ENCODE measurements at regions not wholly inside any gene's neighbourhood (a gene's known extent, or its start where the extent isn't known, plus 50 kb on each side); places are given as distances from the start of the nearest gene placed in this dataset.
A peak's percentile ranks its signal among the peaks of the same experiment; 100 is the strongest.
"Not testable (repeated sequence)": the region's sequence is repeated elsewhere in the genome, so short reads cannot be mapped to it uniquely, and the experiment has no call there.

DNA sequence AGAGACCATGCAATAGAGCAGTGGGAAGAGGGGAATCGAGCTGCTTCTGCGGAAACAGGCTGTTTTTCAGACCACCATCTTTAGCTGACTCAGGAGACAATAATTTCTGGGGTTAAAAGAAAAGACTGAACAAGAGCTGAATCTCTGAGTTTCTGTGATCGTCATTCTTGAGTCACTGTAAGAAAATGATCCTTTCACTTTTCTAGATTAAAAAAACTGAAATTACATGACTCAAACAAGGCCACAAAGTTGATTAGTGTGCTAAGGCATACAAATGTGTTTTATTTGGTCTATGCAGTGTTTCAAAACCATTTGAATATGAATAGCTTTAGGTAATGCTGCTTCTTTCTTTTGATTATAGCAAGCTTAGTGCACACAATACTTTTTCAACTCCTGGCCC, 194.4 kb upstream of the RPL34 start:
- FAIRE-seq, result no peak

DNA sequence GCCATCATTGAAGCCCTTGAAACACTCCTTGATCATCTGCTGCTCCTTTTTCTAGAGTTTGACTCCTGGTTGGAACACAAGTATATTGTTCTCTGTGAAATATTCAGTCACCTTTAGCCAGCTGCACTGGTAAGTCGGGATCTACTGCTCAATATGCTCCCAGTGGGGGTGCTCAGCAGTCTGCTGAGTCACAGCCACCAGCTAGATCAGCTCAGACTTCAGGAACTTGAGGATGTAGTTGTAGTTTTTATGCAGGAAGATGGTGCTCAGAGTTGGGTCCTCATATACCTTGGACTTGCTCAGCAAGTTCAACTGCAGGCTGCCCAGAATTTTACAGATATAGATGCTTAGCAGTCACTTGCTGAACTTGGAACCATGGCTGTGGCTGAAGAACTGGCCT, 202.5 kb upstream of the RPL34 start:
- FAIRE-seq, result no peak

More for the DNA sequence above, 194.4 kb upstream of the RPL34 start:
- DNase-seq (ENCODE audit: extremely low spot score, insufficient read length, low read depth), result no peak

DNA sequence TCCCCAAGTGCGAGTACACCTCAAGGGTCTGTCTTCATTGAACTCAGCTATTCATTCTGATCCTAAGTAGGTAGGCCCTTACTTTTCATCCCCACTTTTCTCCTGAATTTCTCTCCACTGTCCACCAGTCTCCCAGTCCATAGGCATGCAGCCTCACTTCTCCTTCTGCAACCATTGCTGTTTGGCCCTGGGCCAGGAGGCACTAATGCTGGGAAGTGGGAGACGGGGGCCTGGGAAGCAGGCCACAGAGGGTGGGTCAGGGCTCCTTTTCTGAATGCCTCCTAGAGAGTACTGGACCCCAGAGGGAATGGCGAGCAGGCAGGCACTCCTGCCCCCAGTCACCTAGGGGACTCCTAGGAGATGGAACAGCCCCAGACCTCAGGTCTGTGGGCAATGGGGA, 203.5 kb upstream of the RPL34 start:
- DNase-seq (ENCODE audit: extremely low spot score, insufficient read length, low read depth), result no peak
- FAIRE-seq, result no peak

More for the DNA sequence above, 202.5 kb upstream of the RPL34 start:
- no peak for DNase-seq (ENCODE audit: extremely low spot score, insufficient read length, low read depth)

DNA sequence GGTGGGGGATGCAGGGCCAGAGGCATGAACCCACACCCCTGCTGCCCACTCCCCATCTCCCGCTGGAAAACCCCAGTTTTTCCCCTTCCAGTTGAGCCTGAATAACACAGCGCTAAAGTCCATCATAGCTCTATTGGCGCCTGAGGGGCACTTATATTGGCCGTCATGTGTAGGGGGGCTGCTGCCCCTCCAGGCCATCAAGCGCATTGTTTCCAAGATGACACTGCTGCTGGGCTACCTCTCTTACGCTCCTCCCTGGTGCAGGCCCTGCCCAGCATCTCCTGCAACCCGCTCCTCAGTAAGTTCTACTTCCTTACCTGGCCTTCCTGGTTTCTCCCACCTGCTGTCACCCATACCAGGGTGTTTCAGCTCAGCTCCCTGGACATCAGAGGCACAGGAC, 205.0 kb upstream of the RPL34 start:
- FAIRE-seq, result no peak
- DNase-seq (ENCODE audit: extremely low spot score, insufficient read length, low read depth), result no peak

DNA sequence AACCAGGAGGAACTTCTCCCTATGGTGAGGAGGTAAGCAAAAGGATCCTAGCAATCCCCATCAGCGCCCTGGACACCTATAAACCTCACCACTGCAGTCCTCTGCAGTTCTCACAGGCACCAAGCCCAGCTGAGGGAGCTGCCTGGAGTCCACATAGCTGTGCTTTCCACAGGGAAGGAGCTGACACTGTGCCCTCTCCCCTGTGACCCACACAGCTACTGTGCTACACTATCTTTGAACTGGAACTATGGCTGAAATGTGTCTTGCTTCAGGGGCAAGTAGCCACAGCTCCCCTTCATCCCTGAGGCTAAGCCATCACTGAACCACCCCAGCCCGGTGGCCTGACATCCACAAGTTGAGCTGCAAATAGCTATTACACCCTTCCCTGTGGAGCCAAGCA, 208.5 kb upstream of the RPL34 start:
- FAIRE-seq (no peak), DNase-seq (ENCODE audit: extremely low spot score, insufficient read length, low read depth) (no peak)

DNA sequence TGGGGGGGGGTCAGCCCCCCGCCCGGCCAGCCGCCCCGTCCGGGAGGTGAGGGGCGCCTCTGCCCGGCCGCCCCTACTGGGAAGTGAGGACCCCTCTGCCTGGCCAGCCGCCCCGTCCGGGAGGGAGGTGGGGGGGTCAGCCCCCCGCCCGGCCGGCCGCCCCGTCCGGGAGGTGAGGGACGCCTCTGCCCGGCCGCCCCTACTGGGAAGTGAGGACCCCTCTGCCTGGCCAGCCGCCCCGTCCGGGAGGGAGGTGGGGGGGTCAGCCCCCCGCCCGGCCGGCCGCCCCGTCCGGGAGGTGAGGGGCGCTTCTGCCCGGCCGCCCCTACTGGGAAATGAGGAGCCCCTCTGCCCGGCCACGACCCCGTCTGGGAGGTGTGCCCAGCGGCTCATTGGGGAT, 210.7 kb upstream of the RPL34 start:
- DNase-seq (ENCODE audit: extremely low spot score, insufficient read length, low read depth); FAIRE-seq: not testable (repeated sequence)

DNA sequence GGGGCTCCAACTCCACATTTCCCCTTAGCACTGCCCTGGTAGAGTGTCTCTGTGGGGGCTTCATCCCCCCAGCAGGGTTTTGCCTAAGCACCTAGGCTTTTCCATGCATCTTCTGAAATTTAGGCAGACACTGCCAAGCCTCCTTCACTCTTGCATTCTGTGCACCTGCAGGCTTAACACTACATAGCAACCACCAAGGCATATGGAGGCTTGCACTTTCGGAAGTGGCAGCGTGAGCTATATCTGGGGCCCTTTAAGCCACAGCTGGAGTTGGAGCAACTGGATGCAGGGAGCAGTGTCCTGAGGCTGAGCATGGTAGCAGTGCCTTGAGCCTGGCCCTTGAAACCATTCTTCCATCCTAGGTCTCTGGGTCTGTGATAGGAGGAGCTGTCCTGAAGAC, 214.8 kb upstream of the RPL34 start:
- DNase-seq (ENCODE audit: extremely low spot score, insufficient read length, low read depth) (no peak), FAIRE-seq (no peak)

DNA sequence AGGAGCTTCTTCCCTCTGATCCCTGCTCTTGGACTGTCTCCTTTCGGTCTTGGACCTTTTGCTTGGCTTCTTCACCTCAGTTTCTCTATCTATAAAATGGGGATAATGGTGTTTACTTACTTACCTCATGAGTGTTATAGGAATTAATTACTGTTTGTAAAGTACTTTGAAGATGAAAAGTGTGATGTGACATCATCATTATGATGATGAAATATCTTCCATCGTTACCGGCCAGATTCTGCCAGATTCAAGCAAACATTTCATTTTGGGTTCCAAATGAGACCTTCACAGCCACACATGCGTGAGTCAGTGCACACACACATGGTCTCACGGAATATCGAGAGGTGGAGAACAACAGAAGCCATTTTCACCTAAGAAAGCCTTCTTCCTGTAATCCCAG, 220.1 kb upstream of the RPL34 start:
- DNase-seq (ENCODE audit: extremely low spot score, insufficient read length, low read depth), result no peak
- no peak for FAIRE-seq

DNA sequence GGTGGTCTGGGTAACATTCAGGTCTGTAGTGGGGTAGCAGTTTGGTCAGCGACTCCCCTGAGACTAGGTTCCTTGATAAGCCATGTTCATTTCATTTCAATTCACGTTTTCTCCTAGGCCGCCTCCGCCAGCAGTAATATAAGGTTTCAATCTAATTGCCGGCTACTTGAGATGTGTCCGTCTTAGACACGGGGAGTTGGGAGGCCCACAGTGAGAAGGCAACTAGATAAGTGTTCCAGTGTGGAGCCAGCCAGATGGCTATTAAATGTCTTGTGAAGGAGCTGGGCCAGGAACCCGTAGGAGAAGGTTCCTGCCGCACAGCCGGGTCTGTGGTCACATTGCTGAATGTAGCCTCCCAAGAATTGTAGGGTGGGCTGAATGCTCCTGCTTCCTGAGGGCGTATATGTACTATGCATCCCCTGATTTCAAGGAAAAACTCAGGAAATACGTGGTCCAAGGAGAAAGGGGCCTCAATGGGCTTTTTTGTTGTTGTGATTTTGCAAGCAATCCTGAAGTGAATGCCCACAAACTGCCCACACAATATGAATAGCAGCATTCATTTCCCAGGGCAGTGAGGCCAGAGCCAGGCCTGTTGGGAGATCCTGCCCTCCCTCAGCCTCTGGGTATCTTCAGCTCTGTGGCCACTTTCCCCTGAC, 220.6 kb upstream of the RPL34 start:
- DNase-seq (ENCODE audit: extremely low spot score, insufficient read length, low read depth) (no peak), FAIRE-seq (no peak)

DNA sequence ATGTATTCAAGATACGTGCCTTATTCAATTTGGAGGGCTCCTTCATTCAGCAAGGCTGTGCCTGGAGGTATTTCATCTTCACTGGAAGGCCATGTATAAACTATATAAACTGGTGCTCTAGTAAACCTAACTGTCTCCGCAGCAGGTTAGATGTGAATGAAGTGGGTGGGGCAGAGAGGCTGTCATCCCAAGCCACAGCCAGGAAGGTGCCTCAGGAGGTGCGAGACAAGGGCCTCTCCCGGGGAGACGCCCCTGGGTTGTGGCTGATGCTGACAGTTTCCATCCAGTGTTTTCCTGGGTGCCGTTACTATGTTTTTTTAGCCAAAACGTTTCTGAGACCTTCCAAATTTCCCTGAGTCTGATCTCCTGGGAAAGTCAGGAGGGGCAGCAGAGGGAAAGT, 221.5 kb upstream of the RPL34 start:
- FAIRE-seq (no peak), DNase-seq (ENCODE audit: extremely low spot score, insufficient read length, low read depth) (no peak)

DNA sequence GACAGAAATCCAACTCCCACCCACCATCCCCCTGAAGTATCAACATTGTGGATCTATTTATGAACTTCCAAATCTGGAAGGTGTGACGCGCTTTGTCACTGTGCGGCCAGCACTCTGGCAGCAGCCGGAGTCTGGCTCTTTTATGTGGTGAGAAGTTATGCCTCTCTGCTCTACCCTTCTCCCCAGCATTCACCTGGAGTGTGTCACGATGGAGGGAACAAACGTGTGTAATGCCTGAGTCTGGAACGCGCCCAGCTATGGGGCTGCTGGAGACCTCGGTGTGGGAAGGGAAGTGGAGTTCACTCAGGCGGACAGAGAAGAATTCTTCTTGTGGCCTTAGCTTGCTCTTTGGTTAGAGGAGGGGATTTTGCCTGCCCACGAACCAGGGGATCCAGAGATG, 222.1 kb upstream of the RPL34 start:
- FAIRE-seq (no peak), DNase-seq (ENCODE audit: extremely low spot score, insufficient read length, low read depth) (no peak)

DNA sequence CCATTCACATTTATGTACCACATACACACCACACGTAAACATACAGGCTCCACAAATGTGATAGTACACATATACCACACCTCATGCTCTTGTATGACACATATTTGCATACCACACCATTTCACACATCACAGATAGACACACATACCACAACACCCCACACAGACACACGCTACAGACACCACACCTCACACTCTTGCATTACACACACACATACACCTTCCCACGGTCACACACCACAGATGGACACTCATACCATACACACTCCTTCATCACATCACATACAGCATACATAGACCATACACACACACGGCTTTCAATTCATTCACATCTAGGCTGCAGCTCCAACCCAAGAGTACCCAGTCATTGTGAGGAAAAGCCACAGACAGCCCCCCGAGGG, 222.5 kb upstream of the RPL34 start:
- DNase-seq (ENCODE audit: extremely low spot score, insufficient read length, low read depth), result no peak

DNA sequence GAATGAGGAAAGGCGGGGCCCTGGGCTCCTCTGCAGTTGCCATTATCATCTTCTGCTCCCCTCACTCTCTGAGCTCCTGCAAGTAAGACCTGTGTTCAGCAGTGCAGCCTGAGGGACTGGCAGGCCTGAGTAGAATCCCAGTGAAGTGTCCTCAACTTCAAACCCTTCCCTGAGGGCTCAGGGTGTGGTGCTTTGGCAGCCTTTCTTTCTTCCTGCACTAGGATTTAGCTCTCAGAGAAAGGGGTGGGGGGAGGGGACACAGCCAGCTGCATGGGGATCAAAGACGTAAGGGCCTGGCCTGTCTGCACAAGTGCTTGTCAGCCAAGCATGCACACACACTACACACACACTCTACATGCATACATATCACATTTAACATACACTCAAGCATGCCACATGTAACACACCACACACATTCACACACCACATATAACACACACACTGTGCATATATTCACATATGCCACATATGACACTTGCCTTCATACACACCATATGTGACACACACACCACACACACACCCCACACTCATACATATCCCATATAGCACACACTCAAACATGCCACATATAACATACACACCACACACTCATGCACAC, 223.4 kb upstream of the RPL34 start:
- no peak for FAIRE-seq
- no peak for DNase-seq (ENCODE audit: extremely low spot score, insufficient read length, low read depth)

More for the DNA sequence above, 222.5 kb upstream of the RPL34 start:
- FAIRE-seq, result no peak

DNA sequence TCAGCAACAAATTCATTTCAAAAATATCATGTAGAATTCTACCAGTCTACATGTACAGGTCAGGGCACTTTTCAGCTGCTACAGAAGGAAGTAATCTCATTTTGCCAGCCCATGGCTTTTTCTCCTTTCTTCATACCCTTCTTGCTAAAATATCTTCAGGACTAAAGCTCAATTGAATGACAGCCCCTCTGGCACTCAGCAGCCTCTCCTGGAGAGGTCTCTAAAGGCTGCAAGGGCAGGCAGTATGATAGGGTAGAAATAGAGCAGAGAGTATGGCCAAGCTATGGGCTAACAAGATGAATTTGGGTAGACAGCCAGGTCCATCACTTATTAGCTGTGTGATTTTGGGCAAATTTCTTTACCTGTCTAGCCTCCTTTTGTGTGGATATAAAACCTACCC, 224.6 kb upstream of the RPL34 start:
- FAIRE-seq (no peak), DNase-seq (ENCODE audit: extremely low spot score, insufficient read length, low read depth) (no peak)

DNA sequence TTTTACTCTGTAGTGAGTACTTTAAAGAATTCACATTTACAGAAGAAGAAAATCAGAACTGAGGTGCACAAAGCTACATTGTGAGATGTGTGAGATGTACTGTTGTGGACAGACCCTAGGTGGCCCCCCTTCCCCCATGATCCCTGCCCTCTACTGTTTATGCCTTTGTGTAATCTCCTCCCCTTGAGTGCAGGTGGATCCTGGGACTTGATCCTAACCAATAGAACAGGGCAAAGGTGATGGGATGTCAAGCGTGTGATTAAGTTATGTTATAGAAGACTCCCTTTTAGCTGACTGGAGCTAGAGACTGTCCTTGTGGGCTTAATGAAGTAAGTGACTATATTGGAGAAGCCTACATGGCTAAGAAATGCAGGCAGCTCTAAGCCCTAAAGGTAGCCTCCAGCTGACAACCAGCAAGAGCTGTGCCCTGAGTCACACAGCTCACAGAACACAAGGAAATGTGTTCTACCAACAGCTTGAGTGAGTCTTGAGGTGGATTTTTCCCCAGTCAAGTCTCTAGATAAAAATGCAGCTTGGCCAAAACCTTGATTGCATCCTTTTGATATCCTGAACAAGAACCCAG, 225.2 kb upstream of the LEF1 start:
- no peak for DNase-seq (ENCODE audit: extremely low spot score, insufficient read length, low read depth)
- FAIRE-seq, result no peak

DNA sequence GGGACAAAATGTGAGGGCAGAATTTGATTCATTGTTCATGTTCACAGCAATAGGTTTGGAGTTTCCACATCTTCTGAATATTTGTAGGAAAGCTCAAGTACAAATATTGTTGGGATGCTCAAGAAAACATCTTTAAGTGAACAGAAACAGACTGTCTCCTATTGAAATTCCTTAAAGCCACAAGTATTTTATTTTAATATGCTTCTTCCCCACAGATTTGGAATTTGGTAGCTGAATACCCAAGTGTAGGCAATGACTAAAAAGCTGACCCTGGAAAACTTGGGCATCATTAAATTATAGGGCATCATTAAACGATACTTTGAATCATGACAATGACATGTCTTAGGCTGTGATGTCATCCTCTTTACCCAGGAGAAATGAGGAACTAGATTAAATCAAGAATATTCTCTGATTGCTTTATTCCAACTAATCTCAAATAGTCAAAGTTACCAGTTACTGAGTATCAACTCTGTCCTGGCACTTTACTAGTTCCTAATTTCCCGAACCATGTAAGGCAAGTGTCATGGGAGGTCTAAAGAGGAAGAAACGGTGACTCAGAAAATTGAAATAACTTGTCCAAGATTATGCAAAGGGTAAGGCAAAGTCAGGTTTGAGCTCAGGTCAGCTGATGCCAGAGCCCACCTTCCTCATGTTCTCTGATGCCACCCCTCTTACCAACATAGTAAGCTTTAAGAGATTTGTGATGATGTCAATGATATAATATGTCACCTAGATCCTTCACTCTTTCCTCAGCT, 223.1 kb upstream of the LEF1 start:
- FAIRE-seq (no peak), DNase-seq (ENCODE audit: extremely low spot score, insufficient read length, low read depth) (no peak)

DNA sequence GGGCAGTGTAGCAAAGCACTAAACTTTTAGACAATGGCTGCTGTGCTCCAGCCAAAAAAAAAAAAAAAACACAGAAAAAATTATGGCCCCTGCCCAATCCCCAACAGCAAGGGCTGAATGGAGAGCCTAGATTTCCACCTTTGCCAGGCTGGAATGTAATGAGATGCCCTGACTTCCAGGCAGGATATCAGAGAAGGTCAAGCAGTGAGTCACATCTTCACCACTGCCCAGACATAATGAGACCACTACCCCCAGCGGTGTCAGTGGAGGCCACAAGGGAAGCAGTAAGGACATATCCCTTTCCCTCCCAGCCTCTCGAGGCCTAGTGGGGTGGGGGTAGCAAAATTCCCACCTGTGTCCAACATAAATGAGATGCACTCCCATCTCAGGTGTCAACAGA, 216.3 kb upstream of the LEF1 start:
- no peak for DNase-seq (ENCODE audit: extremely low spot score, insufficient read length, low read depth)
- FAIRE-seq, result no peak

DNA sequence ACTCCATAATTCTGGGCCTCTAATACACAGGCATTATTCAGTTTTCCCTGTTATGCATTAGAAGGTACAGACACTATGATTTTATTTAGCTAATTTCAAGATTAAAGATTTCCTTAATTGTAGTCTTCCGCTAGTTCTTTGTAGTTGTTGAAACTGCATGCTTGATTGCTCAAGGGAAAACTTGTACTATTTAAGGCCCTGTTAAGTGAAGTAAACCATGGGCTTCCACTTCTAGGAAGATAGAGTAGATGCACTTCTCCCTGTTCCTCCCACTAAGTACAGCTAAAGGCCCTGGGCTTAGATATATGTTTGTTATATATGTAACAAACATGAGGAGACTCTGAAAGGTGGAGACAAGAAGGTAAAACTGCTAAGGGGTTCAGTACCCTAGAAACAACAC, 215.8 kb upstream of the LEF1 start:
- DNase-seq (ENCODE audit: extremely low spot score, insufficient read length, low read depth) (no peak), FAIRE-seq (peak; percentile 29)

DNA sequence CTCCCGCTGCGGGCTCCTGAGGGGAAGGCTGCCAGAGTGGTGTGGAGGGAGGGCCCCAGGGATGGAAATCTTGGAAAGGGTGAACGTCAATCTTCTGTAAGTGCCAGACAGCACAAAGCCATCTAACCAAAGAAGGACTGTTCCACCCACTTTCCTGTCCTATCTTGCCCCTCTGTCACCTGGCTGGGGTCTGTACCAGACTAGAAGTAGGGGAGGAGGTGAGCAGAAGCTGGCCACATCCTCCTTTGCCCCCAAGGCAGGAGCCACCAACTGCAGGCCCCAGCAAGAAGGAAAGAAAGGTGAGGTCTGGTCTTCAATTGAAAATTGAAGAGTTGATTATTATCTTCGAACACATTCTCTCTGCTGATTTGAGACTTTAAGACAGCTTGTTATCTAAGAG, 214.4 kb upstream of the LEF1 start:
- no peak for FAIRE-seq
- no peak for DNase-seq (ENCODE audit: extremely low spot score, insufficient read length, low read depth)

DNA sequence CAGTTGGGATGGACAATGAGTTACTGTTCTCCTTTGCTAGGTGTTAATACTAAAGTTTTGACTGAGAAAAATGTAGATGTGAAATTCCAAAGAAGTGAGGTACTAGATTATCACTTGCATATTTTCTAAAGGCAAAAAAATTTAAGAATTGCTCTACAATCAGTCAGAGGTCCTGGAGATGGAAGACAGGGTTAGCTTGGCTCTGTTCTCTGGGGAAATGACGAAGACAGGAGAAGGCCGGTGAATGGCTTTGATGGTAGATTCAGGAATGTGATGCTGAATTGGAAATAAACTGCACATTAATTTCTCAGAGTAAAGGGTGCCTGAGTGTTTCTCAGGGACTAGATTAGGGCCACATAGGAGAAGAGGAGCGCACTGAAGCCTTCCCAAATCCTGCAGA, 214.0 kb upstream of the LEF1 start:
- no peak for DNase-seq (ENCODE audit: extremely low spot score, insufficient read length, low read depth)

DNA sequence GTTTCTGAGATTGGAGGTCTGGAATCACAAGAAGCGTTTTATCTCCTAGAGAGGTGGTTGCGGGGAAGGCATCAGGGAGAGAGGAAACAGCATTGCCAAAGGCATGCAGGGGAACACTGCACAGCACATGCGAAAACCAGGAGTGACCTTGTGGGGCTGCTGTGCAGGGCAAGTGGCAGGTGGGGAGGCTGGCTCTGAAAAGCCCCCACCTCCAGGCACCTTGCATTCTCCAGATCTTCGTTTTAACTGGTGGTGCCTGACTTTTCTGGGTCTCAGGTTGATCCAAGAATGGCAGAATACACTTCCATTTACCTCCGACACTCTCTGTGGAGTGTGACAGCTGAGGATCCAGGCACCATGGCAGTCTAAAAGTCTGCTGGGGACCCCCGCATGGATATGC, 209.4 kb upstream of the LEF1 start:
- DNase-seq (ENCODE audit: extremely low spot score, insufficient read length, low read depth) (no peak), FAIRE-seq (no peak)

More for the DNA sequence above, 214.0 kb upstream of the LEF1 start:
- no peak for FAIRE-seq

Data from GM18507 (cell line).